ENCODE measurements at regions not wholly inside any gene's neighbourhood (a gene's known extent, or its start where the extent isn't known, plus 50 kb on each side); places are given as distances from the start of the nearest gene placed in this dataset.
A peak's percentile ranks its signal among the peaks of the same experiment; 100 is the strongest.

GRCh38 chr2:67013821-67014220 lies 383.3 kb upstream of the ETAA1 start:
- no peak for DNase-seq (ENCODE audit: low read depth in 4 of 4, low spot score in 3 of 4)

- DNase-seq (ENCODE audit: low read depth in 4 of 4, low spot score in 3 of 4) = peak in 1 of 4 donors; percentile 12
Measured at GRCh38 chr2:67015681-67016080, 381.5 kb upstream of the ETAA1 start.

GRCh38 chr2:67018301-67018700 lies 378.8 kb upstream of the ETAA1 start:
- DNase-seq (ENCODE audit: low read depth in 4 of 4, low spot score in 3 of 4) = no peak

GRCh38 chr2:67032076-67032475 lies 365.1 kb upstream of the ETAA1 start:
- DNase-seq (ENCODE audit: low read depth in 4 of 4, low spot score in 3 of 4) = no peak

GRCh38 chr2:67036444-67036843 lies 360.7 kb upstream of the ETAA1 start:
- DNase-seq (ENCODE audit: low read depth in 4 of 4, low spot score in 3 of 4) = no peak

GRCh38 chr2:67037655-67038054 lies 359.5 kb upstream of the ETAA1 start:
- DNase-seq (ENCODE audit: low read depth in 4 of 4, low spot score in 3 of 4) = peak; percentile 64 to 87 (median 68)

GRCh38 chr2:67038195-67038594 lies 358.9 kb upstream of the ETAA1 start:
- no peak for DNase-seq (ENCODE audit: low read depth in 4 of 4, low spot score in 3 of 4)

GRCh38 chr2:67039058-67039457 lies 358.1 kb upstream of the ETAA1 start:
- DNase-seq (ENCODE audit: low read depth in 4 of 4, low spot score in 3 of 4) = no peak

GRCh38 chr2:67039517-67040103 lies 357.5 kb upstream of the ETAA1 start:
- no peak for DNase-seq (ENCODE audit: low read depth in 4 of 4, low spot score in 3 of 4)

GRCh38 chr2:67041051-67041450 lies 356.1 kb upstream of the ETAA1 start:
- DNase-seq (ENCODE audit: low read depth in 4 of 4, low spot score in 3 of 4) = no peak

- no peak for DNase-seq (ENCODE audit: low read depth in 4 of 4, low spot score in 3 of 4)
Measured at GRCh38 chr2:67043781-67044478, 353.2 kb upstream of the ETAA1 start.

- DNase-seq (ENCODE audit: low read depth in 4 of 4, low spot score in 3 of 4) = no peak
Measured at GRCh38 chr2:67046591-67046990, 350.5 kb upstream of the ETAA1 start.

GRCh38 chr2:67048314-67048713 lies 348.8 kb upstream of the ETAA1 start:
- no peak for DNase-seq (ENCODE audit: low read depth in 4 of 4, low spot score in 3 of 4)

GRCh38 chr2:67050622-67051021 lies 346.5 kb upstream of the ETAA1 start:
- DNase-seq (ENCODE audit: low read depth in 4 of 4, low spot score in 3 of 4) = no peak

GRCh38 chr2:67054728-67055127 lies 342.4 kb upstream of the ETAA1 start:
- no peak for DNase-seq (ENCODE audit: low read depth in 4 of 4, low spot score in 3 of 4)

GRCh38 chr2:67055387-67056304 lies 341.5 kb upstream of the ETAA1 start:
- no peak for DNase-seq (ENCODE audit: low read depth in 4 of 4, low spot score in 3 of 4)

GRCh38 chr2:67057123-67057522 lies 340.0 kb upstream of the ETAA1 start:
- DNase-seq (ENCODE audit: low read depth in 4 of 4, low spot score in 3 of 4) = no peak

GRCh38 chr2:67057901-67058703 lies 339.0 kb upstream of the ETAA1 start:
- no peak for DNase-seq (ENCODE audit: low read depth in 4 of 4, low spot score in 3 of 4)

- DNase-seq (ENCODE audit: low read depth in 4 of 4, low spot score in 3 of 4) = no peak
Measured at GRCh38 chr2:67065046-67065445, 332.1 kb upstream of the ETAA1 start.

- no peak for DNase-seq (ENCODE audit: low read depth in 4 of 4, low spot score in 3 of 4)
Measured at GRCh38 chr2:67066782-67067181, 330.4 kb upstream of the ETAA1 start.

GRCh38 chr2:67067656-67068055 lies 329.5 kb upstream of the ETAA1 start:
- DNase-seq (ENCODE audit: low read depth in 4 of 4, low spot score in 3 of 4) = no peak

All from left renal pelvis (tissue), 4 donors.